ENCODE measurements at regions not wholly inside any gene's neighbourhood (a gene's known extent, or its start where the extent isn't known, plus 50 kb on each side); places are given as distances from the start of the nearest gene placed in this dataset.
"Not testable (repeated sequence)": the region's sequence is repeated elsewhere in the genome, so short reads cannot be mapped to it uniquely, and the experiment has no call there.

DNA sequence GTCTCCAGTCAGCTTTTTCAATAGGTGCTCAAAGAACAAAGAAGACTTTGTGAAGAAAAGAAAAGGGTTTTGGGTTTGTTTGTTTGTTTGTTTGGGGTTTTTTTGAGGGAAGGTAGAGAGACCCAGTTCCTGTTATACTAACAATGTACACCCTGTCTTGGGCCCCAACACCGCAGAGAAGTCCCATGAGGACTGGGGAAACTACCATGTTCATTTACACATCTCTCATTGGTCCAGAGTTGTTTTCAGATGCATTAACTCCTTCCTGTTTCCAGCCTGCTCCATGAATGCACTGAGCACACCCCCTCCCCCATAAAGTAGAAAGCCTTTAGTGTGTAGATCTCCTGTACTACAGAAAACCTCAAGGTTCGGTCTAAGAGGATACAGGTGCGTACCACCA lies 51.1 kb upstream of the SLC8A3 start:
- H3K36me3 Mint-ChIP-seq (ENCODE audit: low read depth), result no peaks in the 10 kb centered on the region
- H3K9me3 Mint-ChIP-seq (ENCODE audit: low read depth), result peaks cover 9% of the 10 kb centered on the region
- no peak for TF ChIP-seq CTCF (IDR thresholded peaks at IDR 0.05)
- no peak overlapping the region for H3K27ac Mint-ChIP-seq (ENCODE audit: unreplicated experiment)
- no peak for DNase-seq (ENCODE audit: low spot score)
- H3K4me1 Mint-ChIP-seq (ENCODE audit: low read depth), result no peaks in the 10 kb centered on the region
- no peak overlapping the region for H3K4me3 Mint-ChIP-seq (ENCODE audit: unreplicated experiment)
- peaks cover 17% of the 10 kb centered on the region for H3K27me3 Mint-ChIP-seq (ENCODE audit: low read depth)

- H3K27me3 Mint-ChIP-seq (ENCODE audit: low read depth), result peaks cover 12% of the 10 kb centered on the region
- not testable (repeated sequence) for H3K27ac Mint-ChIP-seq (ENCODE audit: unreplicated experiment); DNase-seq (ENCODE audit: low spot score); H3K4me1 Mint-ChIP-seq (ENCODE audit: low read depth); H3K4me3 Mint-ChIP-seq (ENCODE audit: unreplicated experiment); H3K36me3 Mint-ChIP-seq (ENCODE audit: low read depth); H3K9me3 Mint-ChIP-seq (ENCODE audit: low read depth)
These were observed 49.9 kb upstream of the SLC8A3 start for GRCh38 chr14:70238635-70239034.
